ENCODE measurements at regions not wholly inside any gene's neighbourhood (a gene's known extent, or its start where the extent isn't known, plus 50 kb on each side); places are given as distances from the start of the nearest gene placed in this dataset.
"Not testable (repeated sequence)": the region's sequence is repeated elsewhere in the genome, so short reads cannot be mapped to it uniquely, and the experiment has no call there.

DNA sequence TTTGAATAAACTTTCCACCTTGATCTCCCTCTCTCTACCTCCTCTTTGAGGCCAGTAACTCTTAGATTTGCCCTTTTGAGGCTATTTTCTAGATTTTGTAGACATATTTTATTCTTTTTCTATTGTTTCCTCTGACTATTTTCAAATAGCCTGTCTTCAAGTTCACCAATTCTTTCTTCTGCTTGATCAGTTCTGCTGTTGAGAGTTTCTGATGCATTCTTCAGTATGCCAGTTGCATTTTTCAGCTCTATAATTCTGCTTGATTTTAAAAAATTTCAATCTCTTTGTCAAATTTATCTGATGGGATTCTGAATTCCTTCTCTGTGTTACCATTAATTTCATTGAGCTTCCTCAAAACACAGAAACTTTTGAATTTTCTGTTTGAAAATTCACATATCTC is 257.5 kb downstream of the HAPSTR1 start:
- no peak for DNase-seq

DNA sequence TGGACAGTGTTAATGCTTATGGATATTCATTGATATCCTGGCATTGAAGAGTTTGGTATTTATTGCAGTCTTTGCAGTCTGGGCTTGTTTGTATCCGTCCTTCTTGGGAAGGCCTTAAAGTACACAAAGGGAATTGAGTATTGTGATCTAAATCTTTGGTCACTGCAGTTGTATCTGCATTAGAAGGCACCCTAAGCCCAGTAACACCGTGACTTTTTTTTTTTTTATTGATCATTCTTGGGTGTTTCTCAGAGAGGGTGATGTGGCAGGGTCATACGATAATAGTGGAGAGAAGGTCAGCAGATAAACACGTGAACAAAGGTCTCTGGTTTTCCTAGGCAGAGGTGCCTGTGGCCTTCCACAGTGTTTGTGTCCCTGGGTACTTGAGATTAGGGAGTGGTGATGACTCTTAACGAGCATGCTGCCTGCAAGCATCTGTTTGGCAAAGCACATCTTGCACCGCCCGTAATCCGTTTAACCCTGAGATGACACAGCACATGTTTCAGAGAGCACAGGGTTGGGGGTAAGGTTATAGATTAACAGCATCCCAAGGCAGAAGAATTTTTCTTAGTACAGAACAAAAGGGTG is 258.0 kb downstream of the HAPSTR1 start:
- DNase-seq: not testable (repeated sequence)

- not testable (repeated sequence) for DNase-seq
These were observed 258.8 kb downstream of the HAPSTR1 start for GRCh38 chr16:9350119-9350799.

GRCh38 chr16:9351440-9351839 is 260.0 kb downstream of the HAPSTR1 start:
- no peak for DNase-seq

GRCh38 chr16:9351841-9352434 is 260.5 kb downstream of the HAPSTR1 start:
- no peak for DNase-seq

DNA sequence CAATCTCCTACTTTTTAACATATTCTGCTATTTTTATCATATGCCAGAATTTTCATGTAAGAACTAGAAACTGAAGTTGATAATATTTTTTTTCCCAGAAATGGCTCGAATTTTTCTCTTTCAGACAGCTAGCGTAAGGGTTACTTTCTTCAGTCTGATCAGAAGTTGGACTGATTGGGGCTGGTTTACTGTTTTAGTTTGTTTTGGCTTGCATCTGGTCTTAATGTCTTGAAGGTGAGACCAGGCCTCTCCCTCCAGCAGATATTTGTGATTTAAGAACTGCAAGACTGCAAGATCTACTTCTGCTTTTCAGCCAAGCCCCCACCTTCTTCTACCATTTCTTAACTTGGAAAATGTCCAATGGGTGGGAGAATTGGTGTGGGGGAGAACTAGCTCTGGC is 266.4 kb downstream of the HAPSTR1 start:
- DNase-seq: no peak

DNA sequence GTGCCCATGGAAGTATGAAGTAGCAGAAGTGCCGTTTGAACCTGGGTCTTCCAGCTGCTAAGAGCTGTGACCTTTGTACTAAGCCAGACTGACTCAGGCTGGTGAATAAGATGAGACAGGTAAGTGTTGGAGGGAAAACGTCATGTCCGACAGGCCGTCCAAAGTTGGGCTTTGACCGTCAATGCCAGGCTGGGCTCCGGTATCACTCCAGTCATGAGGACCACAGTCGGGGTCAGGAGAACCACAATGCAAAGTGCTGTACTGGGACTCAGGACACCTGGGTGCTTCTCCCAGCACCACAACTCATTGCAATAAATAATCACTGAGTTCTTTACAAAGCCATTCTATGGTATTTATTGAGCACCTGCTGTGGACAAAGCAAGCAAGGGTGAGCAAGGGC is 268.6 kb downstream of the HAPSTR1 start:
- DNase-seq: no peak

DNA sequence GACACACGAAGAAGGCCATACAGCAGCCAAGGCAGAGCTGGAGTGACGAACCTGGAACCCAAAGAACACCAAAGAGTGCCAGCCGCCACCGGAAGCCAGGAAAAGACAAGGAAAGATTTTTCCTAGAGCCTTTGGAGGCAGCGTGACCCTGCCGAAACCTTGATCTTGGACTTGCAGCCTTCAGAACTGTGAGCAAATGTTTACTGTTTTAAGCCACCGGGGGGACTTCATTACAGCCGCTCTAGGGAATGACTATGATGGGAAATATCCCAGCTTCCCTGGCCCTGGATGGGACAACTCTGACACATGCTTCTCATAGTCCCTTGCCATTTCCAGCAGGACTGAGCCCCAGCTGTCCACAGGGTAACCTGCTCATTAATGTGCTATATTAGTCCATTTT is 270.6 kb downstream of the HAPSTR1 start:
- DNase-seq: no peak

DNA sequence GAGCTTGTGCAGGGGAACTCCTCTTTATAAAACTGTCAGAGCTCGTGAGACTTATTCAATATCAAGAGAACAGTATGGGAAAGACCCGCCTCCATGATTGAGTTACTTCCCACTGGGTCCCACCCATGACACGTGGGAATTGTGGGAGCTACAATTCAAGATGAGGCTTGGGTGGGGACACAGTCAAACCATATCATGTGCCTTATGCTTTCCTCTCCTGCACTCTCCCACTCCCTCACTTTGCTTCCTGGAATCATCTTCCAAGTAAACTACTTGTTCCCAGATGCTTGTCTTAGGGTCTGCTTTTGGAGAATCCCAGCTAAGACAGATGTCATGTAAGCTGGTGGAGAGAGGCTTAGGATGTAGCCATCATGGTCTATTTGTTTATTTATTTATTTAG is 271.2 kb downstream of the HAPSTR1 start:
- no peak for DNase-seq

GRCh38 chr16:9363520-9363919 is 272.1 kb downstream of the HAPSTR1 start:
- no peak for DNase-seq

DNA sequence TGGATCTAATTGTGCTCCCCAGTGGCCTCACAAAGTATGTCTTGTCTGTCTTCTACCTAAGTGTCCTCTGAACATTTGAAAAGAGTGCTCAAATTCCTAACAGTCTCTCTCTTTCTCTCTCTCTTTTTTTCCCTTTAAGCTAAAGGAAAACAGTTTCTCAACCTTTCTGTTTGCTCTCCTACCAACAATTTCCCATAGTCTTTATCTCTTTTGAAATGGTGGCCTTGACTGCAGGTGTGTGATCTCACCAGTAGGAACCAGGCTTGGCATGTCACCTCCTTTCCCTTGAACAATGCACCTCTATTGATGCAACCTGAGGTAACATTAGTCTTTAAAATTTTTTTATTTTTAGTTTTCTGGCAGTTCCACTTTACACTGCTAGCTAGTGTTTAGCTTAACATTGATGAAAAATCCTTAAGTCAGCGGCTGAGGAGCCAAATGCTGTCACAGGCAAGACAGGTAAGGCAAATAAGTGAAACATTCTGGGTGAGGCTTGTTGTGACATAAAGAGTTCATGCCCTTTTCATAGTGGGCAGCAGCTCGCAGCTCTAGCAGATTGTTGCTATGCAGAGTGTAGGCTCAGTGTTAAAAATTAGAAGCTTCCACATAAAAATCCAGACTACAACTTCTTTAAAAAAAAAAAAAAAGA is 273.4 kb downstream of the HAPSTR1 start:
- no peak for DNase-seq

DNA sequence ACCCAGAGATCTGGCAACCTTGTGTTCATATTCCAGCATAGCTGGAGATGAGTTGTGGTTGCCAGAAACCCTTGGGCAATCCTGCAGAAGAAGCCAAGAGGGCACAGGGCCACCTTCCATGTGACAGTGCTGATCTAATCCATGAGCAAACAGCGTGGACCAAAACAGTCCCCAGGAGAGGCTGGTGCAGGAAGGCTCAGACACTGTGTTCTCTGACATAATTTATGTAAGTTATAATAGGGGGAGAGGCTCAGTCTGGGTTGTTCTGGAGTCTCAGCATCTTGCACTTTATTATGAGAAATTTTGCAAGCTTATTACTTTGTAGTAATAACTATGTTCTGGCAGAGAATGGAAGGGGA is 273.9 kb downstream of the HAPSTR1 start:
- no peak for DNase-seq

DNA sequence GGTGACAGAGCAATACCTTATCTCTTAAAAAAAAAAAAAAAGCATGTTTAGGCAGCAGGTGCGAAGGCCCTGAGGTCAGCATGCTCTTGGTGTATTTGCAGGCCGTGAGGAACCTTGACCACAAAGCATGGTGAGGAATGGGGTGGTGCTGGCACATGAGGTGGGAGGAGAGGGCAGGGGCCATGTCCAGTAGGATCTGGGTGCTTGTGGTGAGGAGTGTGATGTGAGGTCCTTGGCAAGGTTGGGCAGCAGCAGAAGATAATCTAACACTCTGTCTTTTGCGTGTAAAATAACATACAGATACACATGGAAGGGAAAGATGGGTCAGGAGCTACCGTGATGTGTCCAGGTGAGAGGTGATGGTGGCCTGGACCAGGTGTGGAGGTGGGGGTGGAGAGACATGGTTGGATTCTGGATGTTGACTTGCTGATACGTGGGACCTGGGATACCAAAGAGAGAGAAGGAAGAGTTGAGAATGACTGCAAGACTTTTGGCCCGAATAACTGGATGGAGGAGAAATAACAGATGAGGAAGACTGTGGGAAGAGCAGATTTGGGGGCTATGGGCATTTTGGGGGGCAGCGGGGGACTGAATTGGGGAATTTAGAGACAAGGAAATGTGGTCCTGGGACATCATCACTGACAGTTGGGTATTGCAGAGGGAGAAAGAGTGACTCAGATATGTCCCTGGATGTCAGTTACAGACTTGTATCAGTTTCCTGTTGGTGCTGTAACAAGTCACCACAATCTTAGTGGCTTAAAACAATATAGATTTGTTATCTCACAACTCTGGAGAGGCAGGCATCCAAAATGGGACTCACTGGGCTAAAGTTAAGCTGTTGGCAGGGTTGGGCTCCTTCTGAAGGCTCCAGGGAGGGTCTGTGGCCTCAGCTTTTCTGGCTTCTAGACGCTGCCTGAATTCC is 274.9 kb downstream of the HAPSTR1 start:
- no peak for DNase-seq

DNA sequence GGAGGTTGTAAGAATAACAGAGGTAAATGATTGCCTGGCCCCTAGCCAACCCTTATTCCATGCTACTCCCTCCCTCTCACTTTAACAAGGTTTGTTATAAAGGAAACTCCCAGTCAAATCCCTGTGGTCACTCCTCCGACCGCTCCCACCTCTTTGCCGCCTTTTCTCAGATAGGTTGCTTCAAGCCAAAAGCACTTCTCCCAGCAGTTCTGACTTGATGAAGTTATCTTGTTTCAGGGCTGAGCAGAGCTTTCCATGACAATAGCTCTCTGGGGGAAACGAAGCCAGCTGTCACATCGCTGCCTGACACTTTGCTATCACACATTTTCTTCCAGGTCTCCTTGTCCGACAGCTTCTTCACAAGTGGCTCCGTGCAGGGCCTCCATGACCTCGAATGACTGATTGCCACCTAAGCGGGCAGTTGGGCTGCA is 278.6 kb downstream of the HAPSTR1 start:
- no peak for DNase-seq

DNA sequence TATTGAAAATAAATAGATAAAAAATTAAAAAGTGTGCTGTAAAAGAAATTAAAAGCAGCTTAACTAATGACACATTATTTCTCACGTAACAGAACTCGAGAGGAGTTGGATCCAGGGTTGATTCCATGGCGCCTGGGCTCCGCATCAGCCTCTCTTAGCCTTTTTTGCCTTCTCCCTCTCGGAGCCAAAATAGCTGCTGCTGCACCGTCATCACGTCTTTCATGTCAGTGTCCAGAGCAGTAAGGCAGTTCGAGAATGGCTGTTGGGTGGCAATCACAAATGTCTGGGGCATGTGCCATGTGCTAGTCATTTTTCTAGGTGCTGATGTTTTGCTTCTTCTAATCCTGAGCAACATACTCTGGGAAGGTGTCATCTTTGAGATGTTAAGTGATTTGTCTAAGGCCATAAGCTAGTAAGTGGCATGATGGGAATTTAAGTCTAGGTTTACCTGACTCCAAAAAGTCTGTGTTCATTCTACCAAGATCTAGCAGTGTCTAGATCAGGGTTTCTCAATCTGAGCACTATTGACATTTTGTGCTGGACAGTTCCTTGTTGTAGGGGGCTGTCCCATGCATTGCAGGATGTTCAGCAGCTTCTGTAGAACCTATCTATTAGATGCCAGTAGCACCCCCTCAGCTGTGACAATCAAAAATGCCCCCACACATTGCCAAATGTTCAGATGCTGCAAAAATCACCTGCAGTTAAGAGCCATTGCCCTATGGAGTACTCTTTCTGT is 280.4 kb downstream of the HAPSTR1 start:
- DNase-seq: no peak

DNA sequence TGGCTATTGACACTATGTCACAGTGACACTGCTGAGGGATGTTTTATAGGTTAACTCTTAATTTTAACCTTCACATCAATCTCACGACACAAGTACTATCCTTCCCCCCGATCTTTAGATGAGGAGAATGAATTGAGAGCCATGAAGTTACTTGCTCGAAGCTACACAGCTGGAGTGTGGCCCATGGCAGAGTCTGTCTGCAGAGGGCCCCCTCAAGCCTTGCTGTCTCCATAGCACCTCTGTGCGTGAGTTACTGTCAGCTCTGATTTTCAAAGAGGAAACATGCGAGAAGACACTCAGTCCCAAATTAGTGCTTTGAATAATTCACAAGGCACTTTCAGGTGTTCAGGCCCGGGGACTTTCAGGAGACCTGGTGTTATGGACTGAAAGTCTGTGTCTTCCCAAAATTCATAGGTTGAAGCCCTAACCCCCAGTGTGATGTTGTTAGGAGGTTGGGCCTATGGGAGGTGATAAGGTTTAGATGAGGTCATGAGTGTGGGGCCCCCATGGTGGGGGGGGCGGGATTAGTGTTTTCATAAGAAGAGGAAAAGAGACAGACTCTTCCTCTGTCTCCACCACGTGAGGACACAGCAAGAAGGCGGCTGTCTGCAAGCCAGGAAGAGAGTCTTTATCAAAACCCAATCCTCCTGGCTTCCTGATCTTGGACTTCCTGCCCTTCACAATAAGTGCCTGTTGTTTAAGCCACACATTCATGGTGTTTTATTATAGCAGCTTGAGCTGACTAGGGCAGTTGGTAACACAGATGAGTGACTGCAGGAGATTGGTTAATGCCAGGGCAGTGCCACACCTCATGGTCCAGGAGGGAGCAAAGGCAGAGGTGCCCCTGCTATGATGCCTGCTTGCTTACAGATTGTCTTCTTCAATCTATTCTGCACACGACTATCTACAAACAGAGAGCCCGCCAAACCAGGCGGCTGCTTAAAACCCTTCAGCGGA is 281.8 kb downstream of the HAPSTR1 start:
- no peak for DNase-seq

DNA sequence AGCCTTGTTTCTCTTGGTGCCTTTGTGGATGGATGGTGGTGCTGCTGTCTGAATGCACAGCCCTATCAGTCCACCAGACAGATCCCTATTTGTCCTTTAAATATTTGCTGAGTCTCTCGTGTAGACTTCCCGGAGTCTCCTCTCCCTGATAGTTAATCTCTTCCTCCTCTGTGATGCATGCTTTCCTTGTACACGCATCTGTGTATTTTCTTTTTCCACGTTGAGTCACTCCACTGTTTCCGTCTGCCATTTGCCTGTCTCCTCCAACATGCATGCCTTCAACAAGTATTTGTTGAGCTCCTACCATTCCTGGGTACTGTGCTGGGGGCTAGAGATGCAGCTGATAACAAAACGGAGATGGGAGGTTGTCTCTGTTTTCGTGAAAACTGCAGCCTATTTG is 282.6 kb downstream of the HAPSTR1 start:
- no peak for DNase-seq

DNA sequence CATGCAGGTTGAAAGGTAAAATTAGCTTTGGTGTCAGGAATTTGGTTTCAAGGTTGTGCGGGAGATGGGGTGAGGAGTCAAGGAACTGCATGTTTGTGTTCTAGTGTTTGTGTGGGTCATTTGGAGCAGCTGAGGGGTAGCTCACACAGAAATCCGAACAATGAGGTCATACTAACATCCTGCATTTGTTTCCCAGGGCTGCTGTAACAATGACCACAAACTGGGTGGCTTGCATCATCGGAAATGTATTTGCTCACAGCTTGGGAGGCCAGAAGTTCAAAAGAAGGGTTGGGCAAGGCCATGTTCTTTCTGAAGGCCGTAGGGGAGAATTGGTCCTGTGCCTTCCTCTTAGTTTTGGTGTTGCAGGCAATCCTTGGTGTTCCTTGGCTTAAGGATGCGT is 287.4 kb downstream of the HAPSTR1 start:
- DNase-seq: no peak

DNA sequence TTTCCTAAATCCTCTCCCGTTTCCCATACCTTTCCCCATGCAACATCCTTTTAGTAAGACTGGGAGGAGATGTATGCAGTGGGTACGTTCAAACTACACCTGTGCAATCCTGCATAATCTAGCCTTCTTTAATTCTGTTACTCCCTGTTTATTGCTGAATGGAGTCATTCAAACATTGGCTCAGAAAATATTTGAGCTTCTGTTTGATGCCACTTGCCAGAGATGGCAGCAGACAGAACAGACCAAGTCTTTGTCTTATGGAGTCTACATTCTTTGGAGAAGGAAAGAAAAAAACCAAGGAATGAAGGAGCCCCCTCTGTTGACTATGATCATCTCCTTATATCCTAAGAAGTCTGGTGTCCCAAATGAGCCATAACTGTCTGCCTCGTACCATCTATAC is 288.8 kb downstream of the HAPSTR1 start:
- no peak for DNase-seq

GRCh38 chr16:9381399-9381798 is 290.0 kb downstream of the HAPSTR1 start:
- no peak for DNase-seq

GRCh38 chr16:9381905-9382304 is 290.5 kb downstream of the HAPSTR1 start:
- no peak for DNase-seq

Measured in stimulated activated CD4-positive, alpha-beta T cell treated with anti-CD3 and anti-CD28 coated beads, Interleukin-4, amount 100 ng/mL, for 1 hour (primary cell).